ENCODE measurements at regions not wholly inside any gene's neighbourhood (a gene's known extent, or its start where the extent isn't known, plus 50 kb on each side); places are given as distances from the start of the nearest gene placed in this dataset.

DNA sequence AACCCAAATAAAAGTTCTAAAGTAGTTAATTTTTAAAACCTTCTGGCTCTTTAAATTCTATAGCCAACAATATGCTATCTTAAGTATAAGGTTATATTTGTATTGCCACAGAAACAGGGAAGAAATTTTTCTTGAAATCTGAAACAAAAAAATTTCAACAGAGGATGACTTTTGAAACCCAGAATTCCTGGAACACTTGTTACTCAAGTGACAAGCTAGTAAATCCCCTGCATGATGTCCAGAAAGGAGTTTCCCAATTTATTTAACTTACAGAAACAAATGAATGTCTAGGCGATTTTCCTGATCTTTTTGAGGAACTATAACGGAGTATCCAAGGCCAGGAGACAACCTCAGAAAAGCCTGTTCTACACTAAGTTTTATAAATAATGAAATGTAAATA is 69.6 kb downstream of the SLC41A2 start:
- TF ChIP-seq EZH2 (IDR thresholded peaks at IDR 0.05; ENCODE audit: insufficient read depth, poor library complexity, severe bottlenecking) (no peak), EZH2phosphoT487 (IDR thresholded peaks at IDR 0.05; ENCODE audit: insufficient read depth, low read depth) (no peak)

Data from GM23248 (cell line).